GM12864 (cell line): ENCODE measurements at regions not wholly inside any gene's neighbourhood (a gene's known extent, or its start where the extent isn't known, plus 50 kb on each side); places are given as distances from the start of the nearest gene placed in this dataset.
"Not testable (repeated sequence)": the region's sequence is repeated elsewhere in the genome, so short reads cannot be mapped to it uniquely, and the experiment has no call there.

Experiments
- DNase-seq: peaks from one replicate; pipeline ENCODE4 v3.0.0-alpha.2; 2011; ENCODE audit warnings: low read depth
- H3K4me3 ChIP-seq: 2 replicates; pipeline ENCODE4 v1.5.1; 2011; ENCODE audit warnings: mild to moderate bottlenecking, low read depth, low read length, control low read depth
- CTCF ChIP-seq: IDR thresholded peaks from 2 replicates; pipeline ENCODE4 v1.5.1; 2011; ENCODE audit warnings: low read depth, mild to moderate bottlenecking, moderate library complexity, low read length, control low read depth, inconsistent platforms; ENCODE audit errors: missing control alignments

- H3K4me3 ChIP-seq = no peak overlapping the region
- TF ChIP-seq CTCF = no peak
- no peak for DNase-seq
These were observed 130.3 kb upstream of the ZNF746 start for GRCh38 chr7:149627911-149628310.

GRCh38 chr7:149626972-149627371 lies 129.4 kb upstream of the ZNF746 start:
- DNase-seq = no peak
- no peak for TF ChIP-seq CTCF
- no peak overlapping the region for H3K4me3 ChIP-seq

- DNase-seq = no peak
- H3K4me3 ChIP-seq = no peak overlapping the region
- no peak for TF ChIP-seq CTCF
These were observed 128.4 kb upstream of the ZNF746 start for GRCh38 chr7:149625947-149626392.

- peak; percentile 78 for TF ChIP-seq CTCF
- no peak for DNase-seq
- H3K4me3 ChIP-seq = peak overlapping the region; percentile 68; the same call in 1 of the 2 replicates
These were observed 127.8 kb upstream of the ZNF746 start for GRCh38 chr7:149625340-149625946.

GRCh38 chr7:149624419-149625339 lies 127.1 kb upstream of the ZNF746 start:
- DNase-seq = peak; percentile 66
- peak overlapping the region; percentile 68 for H3K4me3 ChIP-seq
- peak; percentile 84 for TF ChIP-seq CTCF

GRCh38 chr7:149624006-149624405 lies 126.4 kb upstream of the ZNF746 start:
- peak; percentile 20 for TF ChIP-seq CTCF
- no peak for DNase-seq
- H3K4me3 ChIP-seq = peak overlapping the region; percentile 68

GRCh38 chr7:149623262-149623997 lies 125.8 kb upstream of the ZNF746 start:
- peak overlapping the region; percentile 68 for H3K4me3 ChIP-seq
- DNase-seq = not testable (repeated sequence)
